GM13977 (cell line): ENCODE measurements at regions not wholly inside any gene's neighbourhood (a gene's known extent, or its start where the extent isn't known, plus 50 kb on each side); places are given as distances from the start of the nearest gene placed in this dataset.
A peak's percentile ranks its signal among the peaks of the same experiment; 100 is the strongest.

ENCODE experiments used
- DNase-seq: peaks from one replicate; pipeline ENCODE4 v3.0.0; 2012; ENCODE audit warnings: low spot score
- CTCF ChIP-seq: IDR thresholded peaks from 2 replicates; pipeline ENCODE4 v1.5.1; 2012; ENCODE audit warnings: mild to moderate bottlenecking, control low read depth; ENCODE audit not compliant: insufficient read depth; ENCODE audit errors: extremely low read depth, missing control alignments
- in situ Hi-C: fragments of 300-500 bp; cut with MboI; formaldehyde crosslinking; loops from one replicate; pipeline ENCODE4 v1.12.0; 2022; ENCODE audit warnings: low sequenced_read_pairs, low pct_unique_long_range_greater_than_20kb, mixed read lengths, inconsistent platforms; ENCODE audit not compliant: unreplicated experiment

DNA sequence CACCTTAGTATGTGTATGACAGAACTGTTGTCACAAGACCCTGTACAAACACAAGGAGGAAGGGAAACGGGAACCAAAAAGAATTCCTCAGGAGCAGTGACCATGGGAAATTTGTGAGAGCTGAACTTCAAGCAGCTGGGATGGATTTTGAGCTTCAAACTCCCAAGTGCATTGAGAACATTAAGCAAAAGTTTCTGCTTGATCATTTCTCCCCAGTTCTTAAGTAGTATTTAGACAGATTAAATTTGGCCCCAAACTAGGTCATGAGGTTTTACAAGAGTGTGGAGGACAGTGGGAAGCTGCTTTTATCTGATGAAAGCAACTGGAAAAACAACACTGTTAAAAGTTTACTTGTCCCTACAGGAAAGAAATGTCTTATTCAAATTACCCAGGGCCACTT lies 206.0 kb upstream of the DCN start:
- no peak for DNase-seq
- in situ Hi-C loops = loop anchor here (5.0 to 25.0 kb wide), 4 partner anchors 424 to 1259 kb away; partner anchors contain the start of gene BTG1
- TF ChIP-seq CTCF = no peak

DNA sequence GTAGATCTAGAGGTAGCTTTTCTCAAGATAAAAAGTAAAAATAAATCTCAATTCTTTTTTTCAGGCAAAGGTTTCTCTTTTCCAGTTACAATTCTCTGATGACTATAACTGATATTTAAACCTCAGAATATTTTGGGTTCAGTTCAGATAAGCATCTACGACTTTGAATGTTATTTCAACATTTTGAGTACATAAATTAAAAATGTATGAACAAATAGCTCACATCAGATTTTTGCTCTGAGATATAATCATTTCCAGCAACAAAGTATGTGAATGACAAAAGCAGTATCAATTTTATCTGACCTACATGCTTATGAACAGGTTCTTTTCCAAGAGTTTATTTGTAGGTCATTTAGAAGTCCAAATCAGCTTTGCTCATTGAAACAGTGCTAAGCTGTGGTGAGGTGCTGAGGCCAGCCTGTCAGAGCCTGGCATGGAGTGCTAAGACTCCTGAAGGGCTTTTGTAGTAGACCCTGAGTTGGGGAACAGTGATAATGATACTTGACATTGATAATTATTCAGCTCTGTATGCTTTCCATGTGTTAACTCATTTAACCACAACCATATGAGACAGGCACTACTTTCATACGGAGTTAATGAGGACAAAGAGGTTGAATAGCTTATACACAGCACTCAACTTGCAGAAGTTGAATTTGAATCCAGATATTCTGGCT lies 205.0 kb upstream of the DCN start:
- no peak for TF ChIP-seq CTCF
- in situ Hi-C loops = loop anchor here (5.0 to 25.0 kb wide), 4 partner anchors 425 to 1260 kb away; partner anchors contain the start of gene BTG1
- DNase-seq = no peak

DNA sequence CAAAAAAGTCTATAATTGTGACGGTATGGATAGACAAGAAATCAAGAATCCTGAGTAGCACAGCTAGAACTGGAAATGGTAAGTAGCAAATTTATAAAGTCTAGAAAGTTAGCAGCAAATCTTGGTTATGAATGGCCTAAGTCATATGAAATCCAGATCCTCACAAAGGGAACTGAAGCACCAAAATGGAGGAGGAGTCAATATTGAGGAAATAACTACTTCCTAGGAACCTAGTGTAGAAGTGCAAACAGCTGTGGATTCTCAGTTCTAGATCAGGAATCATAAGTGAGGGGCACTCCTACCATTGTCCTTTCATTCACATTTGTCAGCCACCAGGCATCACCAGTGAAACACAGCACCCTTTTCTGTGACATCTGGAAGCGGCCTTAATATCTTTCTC lies 202.2 kb upstream of the DCN start:
- in situ Hi-C loops = loop anchor here (5.0 to 25.0 kb wide), 4 partner anchors 427 to 1262 kb away; partner anchors contain the start of gene BTG1
- no peak for DNase-seq
- TF ChIP-seq CTCF = no peak

DNA sequence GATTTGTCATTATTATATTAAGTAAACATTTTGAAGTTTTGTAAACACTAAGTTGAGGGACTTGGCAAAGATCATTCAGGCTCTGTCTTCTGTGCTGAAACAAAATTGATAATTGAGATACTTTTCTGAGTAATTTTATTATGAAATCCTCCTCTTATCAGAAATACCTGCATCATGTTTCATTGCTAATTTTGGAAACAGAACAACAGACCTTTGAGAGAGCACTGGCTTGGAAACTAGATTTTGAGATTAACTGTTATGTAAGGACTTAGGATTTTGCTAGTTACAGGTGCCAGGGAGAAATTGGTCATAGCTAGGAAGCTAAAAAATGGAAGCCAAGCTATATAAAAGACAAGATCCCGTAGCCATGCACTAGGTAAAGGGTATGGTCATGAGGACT lies 201.7 kb upstream of the DCN start:
- TF ChIP-seq CTCF = no peak
- DNase-seq = no peak
- in situ Hi-C loops = loop anchor here (25.0 kb wide), 3 partner anchors 428 to 1028 kb away; partner anchors contain the start of gene BTG1

- DNase-seq = no peak
- TF ChIP-seq CTCF = no peak
- in situ Hi-C loops = loop anchor here (25.0 kb wide), 3 partner anchors 429 to 1029 kb away; partner anchors contain the start of gene BTG1
Observed at GRCh38 chr12:91383099-91383498, 200.5 kb upstream of the DCN start.

DNA sequence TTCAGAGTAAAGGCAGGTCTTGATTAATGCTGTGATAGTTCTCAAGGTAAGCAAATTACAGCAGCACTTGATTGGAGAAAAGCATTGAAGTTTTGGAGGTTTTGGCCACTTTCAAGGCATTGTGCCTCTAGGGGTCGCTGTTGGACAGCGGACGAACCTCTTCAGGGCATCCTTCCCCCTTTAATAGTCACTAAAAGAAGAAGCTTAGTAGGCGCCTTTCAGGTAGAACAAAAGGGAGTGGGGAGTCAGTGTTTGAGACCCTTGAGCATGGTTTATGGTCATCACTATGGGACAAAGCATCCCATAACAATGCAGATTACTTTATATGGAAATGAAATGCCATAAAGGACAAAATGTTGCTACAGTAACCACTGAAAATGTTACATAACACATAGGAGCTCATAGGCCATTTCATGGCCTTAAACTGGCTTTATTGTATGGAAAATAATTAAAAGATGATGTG lies 199.5 kb upstream of the DCN start:
- DNase-seq = peak; percentile 21
- TF ChIP-seq CTCF = peak; percentile 84
- in situ Hi-C loops = loop anchor here (25.0 kb wide), 3 partner anchors 430 to 1030 kb away; partner anchors contain the start of gene BTG1
